CD14-positive monocyte (primary cell): ENCODE measurements at regions not wholly inside any gene's neighbourhood (a gene's known extent, or its start where the extent isn't known, plus 50 kb on each side); places are given as distances from the start of the nearest gene placed in this dataset.

Experiments
- DNase-seq, 3 donors: peaks; one replicate each; pipeline ENCODE4 v3.0.0-alpha.2; 2011 to 2022
- H2AFZ ChIP-seq: 2 replicates; pipeline ENCODE4 v1.6.0; 2012; ENCODE audit warnings: mild to moderate bottlenecking, low read depth, low read length, inconsistent platforms; ENCODE audit not compliant: insufficient read depth, poor library complexity, severe bottlenecking
- H3K27ac ChIP-seq, 2 donors: 1 replicate in 1 of 2; 2 replicates in 1 of 2; pipeline ENCODE4 v1.5.1; 2012 to 2013; ENCODE audit warnings: low read length in 2 of 2, control low read depth in 1 of 2, inconsistent platforms in 1 of 2, low read depth in 1 of 2, mild to moderate bottlenecking in 1 of 2
- H3K27me3 ChIP-seq, 2 donors: one replicate each; pipeline versions ENCODE4 v1.6.0 to v1.6.1; 2011 to 2013; ENCODE audit warnings: low read length in 2 of 2; ENCODE audit not compliant: control insufficient read depth in 2 of 2, insufficient read depth in 2 of 2
- H3K36me3 ChIP-seq, 2 donors: replicated peaks in 1 of 2; 1 replicate in 1 of 2; 2 replicates in 1 of 2; pipeline versions ENCODE4 v1.5.1 to v1.6.1; 2012 to 2013; ENCODE audit warnings: low read length in 2 of 2, control low read depth in 1 of 2, inconsistent platforms in 1 of 2, mild to moderate bottlenecking in 1 of 2; ENCODE audit not compliant: insufficient read depth in 2 of 2, control insufficient read depth in 1 of 2
- H3K4me1 ChIP-seq, 2 donors: 1 replicate in 1 of 2; 2 replicates in 1 of 2; pipeline versions ENCODE4 v1.5.1 to v1.6.1; 2012 to 2013; ENCODE audit warnings: low read length in 2 of 2, control low read depth in 1 of 2, inconsistent platforms in 1 of 2, mild to moderate bottlenecking in 1 of 2, moderate library complexity in 1 of 2; ENCODE audit not compliant: insufficient read depth in 2 of 2, control insufficient read depth in 1 of 2
- H3K4me2 ChIP-seq: replicated peaks from 2 replicates; pipeline ENCODE3; 2012; ENCODE audit warnings: low read length, moderate library complexity, mild to moderate bottlenecking; ENCODE audit not compliant: poor library complexity, severe bottlenecking; ENCODE audit errors: extremely low read depth
- H3K4me3 ChIP-seq, 3 experiments: fragments of 200-600 bp in 1 of 3; sonication (generic) in 1 of 3; replicated peaks in 1 of 3; 1 replicate in 2 of 3; 2 replicates in 1 of 3; pipeline ENCODE4 v1.5.1; 2011 to 2013; ENCODE audit warnings: low read length in 3 of 3, mild to moderate bottlenecking in 3 of 3, control low read depth in 2 of 3, low read depth in 2 of 3, inconsistent platforms in 1 of 3, moderate library complexity in 1 of 3
- H3K79me2 ChIP-seq: 2 replicates; pipeline ENCODE4 v1.6.0; 2012; ENCODE audit warnings: mild to moderate bottlenecking, control low read depth, inconsistent platforms, low read length, moderate library complexity; ENCODE audit not compliant: insufficient read depth
- H3K9ac ChIP-seq: 2 replicates; pipeline ENCODE4 v1.6.0; 2017; ENCODE audit warnings: low read length, mild to moderate bottlenecking; ENCODE audit not compliant: insufficient read depth, poor library complexity, severe bottlenecking
- H3K9me3 ChIP-seq, 2 donors: replicated peaks in 1 of 2; 1 replicate in 1 of 2; 2 replicates in 1 of 2; pipeline versions ENCODE4 v1.5.1 to v1.6.1; 2012 to 2013; ENCODE audit warnings: low read length in 2 of 2, control low read depth in 1 of 2; ENCODE audit not compliant: control insufficient read depth in 1 of 2, insufficient read depth in 1 of 2
- H4K20me1 ChIP-seq: 2 replicates; pipeline ENCODE4 v1.6.0; 2012; ENCODE audit warnings: mild to moderate bottlenecking, low read length, control low read depth, moderate library complexity; ENCODE audit not compliant: insufficient read depth
- H3K27ac Mint-ChIP-seq, 7 donors: one replicate each; pipeline ENCODE4 v1.8.0; 2020; ENCODE audit warnings: mild to moderate bottlenecking in 7 of 7, mixed read lengths in 7 of 7, moderate library complexity in 6 of 7, inconsistent platforms in 2 of 7
- H3K27me3 Mint-ChIP-seq, 3 donors: one replicate each; pipeline ENCODE4 v1.8.0; 2021 to 2022; ENCODE audit warnings: low read depth in 3 of 3, mild to moderate bottlenecking in 3 of 3, mixed read lengths in 3 of 3, moderate library complexity in 3 of 3, inconsistent platforms in 1 of 3
- H3K36me3 Mint-ChIP-seq, 2 donors: one replicate each; pipeline ENCODE4 v1.8.0; 2020; ENCODE audit warnings: mixed read lengths in 2 of 2, inconsistent platforms in 1 of 2, mild to moderate bottlenecking in 1 of 2
- H3K4me1 Mint-ChIP-seq: one replicate; pipeline ENCODE4 v1.8.0; 2020; ENCODE audit warnings: mild to moderate bottlenecking, mixed read lengths
- H3K4me3 Mint-ChIP-seq, 2 donors: one replicate each; pipeline ENCODE4 v1.8.0; 2020; ENCODE audit warnings: mild to moderate bottlenecking in 2 of 2, mixed read lengths in 2 of 2, moderate library complexity in 1 of 2
- H3K9me3 Mint-ChIP-seq, 7 donors: one replicate each; pipeline ENCODE4 v1.8.0; 2020 to 2022; ENCODE audit warnings: mixed read lengths in 7 of 7, mild to moderate bottlenecking in 6 of 7, moderate library complexity in 6 of 7, inconsistent platforms in 2 of 7
- CTCF ChIP-seq: fragments of 200-600 bp; IDR thresholded peaks from one replicate; pipeline ENCODE4 v1.8.0; 2022; ENCODE audit warnings: antibody characterized with exemption, mild to moderate bottlenecking
- WGBS: methylation state at CpG from one replicate; pipeline ENCODE4 v1.1.5; 2013; ENCODE audit warnings: missing lambda C conversion rate; ENCODE audit not compliant: insufficient coverage; 5-methylcytosine and 5-hydroxymethylcytosine counted together
- intact Hi-C, 2 donors: fragments of 100-400 bp; cut with micrococcal nuclease; formaldehyde crosslinking; loops; one replicate each; pipeline versions ENCODE4 v1.15.0 to v1.15.1; 2023

- DNase-seq: no peak
- Histone ChIP-seq H3K9me3 (no peaks in the 10 kb centered on the region), H3K27me3 (no peaks in the 10 kb centered on the region), H3K9ac (no peak overlapping the region), H3K36me3 (no peaks in the 10 kb centered on the region), H3K4me2 (no peak overlapping the region), H3K4me1 (no peaks in the 10 kb centered on the region), H3K27ac (no peak overlapping the region), H2AFZ (no peak overlapping the region), H3K79me2 (no peaks in the 10 kb centered on the region), H3K4me3 (no peak overlapping the region), H4K20me1 (no peaks in the 10 kb centered on the region)
- Mint-ChIP-seq H3K9me3 (peaks cover 0 to 5% (median 0%) of the 10 kb centered on the region in 7 donors), H3K4me3 (no peak overlapping the region), H3K27me3 (peaks cover 0 to 1% (median 1%) of the 10 kb centered on the region in 3 donors), H3K4me1 (no peaks in the 10 kb centered on the region), H3K27ac (no peak overlapping the region), H3K36me3 (no peaks in the 10 kb centered on the region)
- intact Hi-C loops: no loop called here
- no CpG with 5 or more reads among the region's 2 CpGs for WGBS
- TF ChIP-seq CTCF: no peak
These were observed 931.9 kb downstream of the IGSF11 start for GRCh38 chr3:118102737-118103136.

DNA sequence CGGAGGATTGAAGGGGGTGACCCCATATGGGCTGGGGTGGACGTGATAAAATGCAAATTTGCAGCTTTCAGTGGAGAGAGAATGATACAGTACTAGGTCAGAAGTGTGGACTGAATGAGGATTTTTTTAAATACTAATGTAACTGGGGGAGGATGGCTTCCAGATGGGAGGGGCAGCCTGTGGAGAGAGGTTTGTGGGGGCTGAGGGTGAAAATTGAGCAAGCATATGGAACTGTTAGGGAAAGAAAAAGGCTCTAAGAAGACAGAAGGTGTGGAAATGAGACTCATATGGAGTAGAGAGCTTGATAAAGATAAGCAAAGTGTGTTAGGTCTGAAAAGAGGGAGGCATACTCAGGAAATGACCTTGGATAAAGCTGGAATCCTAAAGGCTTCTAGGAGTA lies 926.4 kb downstream of the IGSF11 start:
- no peak for DNase-seq
- Mint-ChIP-seq H3K36me3 (no peaks in the 10 kb centered on the region), H3K9me3 (peaks cover 0 to 7% (median 2%) of the 10 kb centered on the region in 7 donors), H3K27me3 (peaks cover 0 to 1% (median 0%) of the 10 kb centered on the region in 3 donors), H3K4me3 (no peak overlapping the region), H3K4me1 (no peaks in the 10 kb centered on the region), H3K27ac (no peak overlapping the region)
- Histone ChIP-seq H4K20me1 (no peaks in the 10 kb centered on the region), H3K9ac (no peak overlapping the region), H3K4me2 (no peak overlapping the region), H2AFZ (no peak overlapping the region), H3K79me2 (no peaks in the 10 kb centered on the region), H3K27ac (no peak overlapping the region), H3K27me3 (no peaks in the 10 kb centered on the region), H3K4me3 (no peak overlapping the region), H3K36me3 (no peaks in the 10 kb centered on the region), H3K9me3 (no peaks in the 10 kb centered on the region), H3K4me1 (no peaks in the 10 kb centered on the region)
- intact Hi-C loops: no loop called here
- WGBS: 100% methylated on average over 1 of the region's 2 CpGs
- TF ChIP-seq CTCF: no peak
